ENCODE measurements at regions not wholly inside any gene's neighbourhood (a gene's known extent, or its start where the extent isn't known, plus 50 kb on each side); places are given as distances from the start of the nearest gene placed in this dataset.

DNA sequence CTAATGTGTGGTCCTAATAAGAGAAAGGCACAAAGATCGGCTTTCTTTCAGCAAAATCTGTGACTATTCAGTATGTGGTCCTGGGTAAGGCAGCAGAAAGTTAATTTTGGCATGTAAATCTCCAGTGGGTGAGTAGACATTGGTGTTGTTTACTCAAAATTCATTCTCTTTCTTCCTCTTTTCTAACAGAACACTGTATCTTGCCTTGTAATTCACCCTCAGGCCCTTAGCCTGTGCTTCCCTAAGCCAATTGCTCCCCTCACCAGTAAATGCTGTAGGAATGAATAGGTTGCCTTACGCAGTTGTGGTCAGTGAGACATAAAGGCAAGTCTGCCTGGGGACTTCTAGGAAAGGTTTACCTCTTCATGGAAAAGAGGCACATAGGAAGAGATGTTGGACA is 49.9 kb upstream of the PDE3B start:
- Mint-ChIP-seq H3K9me3 (peaks cover 39% of the 10 kb centered on the region), H3K4me1 (ENCODE audit: low read depth) (peaks cover 38% of the 10 kb centered on the region), H3K27ac (no peak overlapping the region), H3K27me3 (ENCODE audit: low read depth) (no peaks in the 10 kb centered on the region), H3K36me3 (ENCODE audit: low read depth) (peaks cover 76% of the 10 kb centered on the region), H3K4me3 (no peak overlapping the region)
- DNase-seq (ENCODE audit: low spot score): no peak
